ENCODE measurements at regions not wholly inside any gene's neighbourhood (a gene's known extent, or its start where the extent isn't known, plus 50 kb on each side); places are given as distances from the start of the nearest gene placed in this dataset.
"Not testable (repeated sequence)": the region's sequence is repeated elsewhere in the genome, so short reads cannot be mapped to it uniquely, and the experiment has no call there.

GRCh38 chr22:23464796-23465195 lies 115.3 kb downstream of the IGLL1 start:
- not testable (repeated sequence) for H3K9me3 ChIP-seq (replicated peaks); DNase-seq (ENCODE audit: low read depth in 1 of 2, low spot score in 2 of 2); H3K27ac ChIP-seq; H3K36me3 ChIP-seq; H3K4me1 ChIP-seq (replicated peaks); H3K4me3 ChIP-seq
- H3K27me3 ChIP-seq (replicated peaks), result peaks cover 24% of the 10 kb centered on the region

GRCh38 chr22:23460517-23461031 lies 119.5 kb downstream of the IGLL1 start:
- H3K4me3 ChIP-seq; H3K27ac ChIP-seq; H3K36me3 ChIP-seq; H3K4me1 ChIP-seq (replicated peaks); H3K9me3 ChIP-seq (replicated peaks); DNase-seq (ENCODE audit: low read depth in 1 of 2, low spot score in 2 of 2): not testable (repeated sequence)
- H3K27me3 ChIP-seq (replicated peaks), result peaks cover 22% of the 10 kb centered on the region

- not testable (repeated sequence) for H3K27ac ChIP-seq; H3K4me3 ChIP-seq; DNase-seq (ENCODE audit: low read depth in 1 of 2, low spot score in 2 of 2); H3K36me3 ChIP-seq; H3K4me1 ChIP-seq (replicated peaks); H3K9me3 ChIP-seq (replicated peaks)
- peaks cover 23% of the 10 kb centered on the region for H3K27me3 ChIP-seq (replicated peaks)
Measured at GRCh38 chr22:23459645-23460516, 120.2 kb downstream of the IGLL1 start.

- Histone ChIP-seq H3K27me3 (replicated peaks) (peaks cover 18% of the 10 kb centered on the region), H3K27ac (no peak overlapping the region), H3K4me1 (replicated peaks) (no peaks in the 10 kb centered on the region), H3K4me3 (no peak overlapping the region), H3K9me3 (replicated peaks) (no peaks in the 10 kb centered on the region), H3K36me3 (no peaks in the 10 kb centered on the region)
- no peak for DNase-seq (ENCODE audit: low read depth in 1 of 2, low spot score in 2 of 2)
Measured at GRCh38 chr22:23458663-23459541, 121.2 kb downstream of the IGLL1 start.

- 0 out of 2 replicates have a peak, but pooled peaks cover 8% of the 10 kb centered on the region for H3K27me3 ChIP-seq (replicated peaks)
- H3K36me3 ChIP-seq, result no peaks in the 10 kb centered on the region
- no peaks in the 10 kb centered on the region for H3K9me3 ChIP-seq (replicated peaks)
- H3K4me1 ChIP-seq (replicated peaks), result no peaks in the 10 kb centered on the region
- DNase-seq (ENCODE audit: low read depth in 1 of 2, low spot score in 2 of 2), result no peak
- H3K27ac ChIP-seq, result no peak overlapping the region
- no peak overlapping the region for H3K4me3 ChIP-seq
Measured at GRCh38 chr22:23457380-23457985, 122.6 kb downstream of the IGLL1 start.

GRCh38 chr22:23456666-23457379 lies 123.3 kb downstream of the IGLL1 start:
- not testable (repeated sequence) for H3K9me3 ChIP-seq (replicated peaks); H3K27ac ChIP-seq; H3K4me1 ChIP-seq (replicated peaks); H3K36me3 ChIP-seq; DNase-seq (ENCODE audit: low read depth in 1 of 2, low spot score in 2 of 2); H3K27me3 ChIP-seq (replicated peaks); H3K4me3 ChIP-seq

- not testable (repeated sequence) for H3K4me3 ChIP-seq; H3K9me3 ChIP-seq (replicated peaks); H3K36me3 ChIP-seq; H3K4me1 ChIP-seq (replicated peaks); H3K27me3 ChIP-seq (replicated peaks); H3K27ac ChIP-seq; DNase-seq (ENCODE audit: low read depth in 1 of 2, low spot score in 2 of 2)
Measured at GRCh38 chr22:23454345-23454744, 125.7 kb downstream of the IGLL1 start.

- H3K36me3 ChIP-seq, result no peaks in the 10 kb centered on the region
- no peak for DNase-seq (ENCODE audit: low read depth in 1 of 2, low spot score in 2 of 2)
- H3K27ac ChIP-seq, result no peak overlapping the region
- H3K4me3 ChIP-seq, result no peak overlapping the region
- 0 out of 2 replicates have a peak, but pooled peaks cover 8% of the 10 kb centered on the region for H3K27me3 ChIP-seq (replicated peaks)
- no peaks in the 10 kb centered on the region for H3K4me1 ChIP-seq (replicated peaks)
- no peaks in the 10 kb centered on the region for H3K9me3 ChIP-seq (replicated peaks)
Measured at GRCh38 chr22:23453277-23453676, 126.8 kb downstream of the IGLL1 start.

GRCh38 chr22:23452231-23453010 lies 127.7 kb downstream of the IGLL1 start:
- Histone ChIP-seq H3K9me3 (replicated peaks) (no peaks in the 10 kb centered on the region), H3K27ac (no peak overlapping the region), H3K4me1 (replicated peaks) (no peaks in the 10 kb centered on the region), H3K36me3 (no peaks in the 10 kb centered on the region), H3K27me3 (replicated peaks) (0 out of 2 replicates have a peak, but pooled peaks cover 8% of the 10 kb centered on the region), H3K4me3 (no peak overlapping the region)
- DNase-seq (ENCODE audit: low read depth in 1 of 2, low spot score in 2 of 2), result no peak

- not testable (repeated sequence) for DNase-seq (ENCODE audit: low read depth in 1 of 2, low spot score in 2 of 2); H3K36me3 ChIP-seq; H3K4me3 ChIP-seq; H3K9me3 ChIP-seq (replicated peaks); H3K27ac ChIP-seq; H3K4me1 ChIP-seq (replicated peaks); H3K27me3 ChIP-seq (replicated peaks)
Measured at GRCh38 chr22:23451452-23452230, 128.4 kb downstream of the IGLL1 start.

GRCh38 chr22:23450821-23451220 lies 129.3 kb downstream of the IGLL1 start:
- H3K27me3 ChIP-seq (replicated peaks); H3K4me1 ChIP-seq (replicated peaks); H3K36me3 ChIP-seq; H3K4me3 ChIP-seq; H3K9me3 ChIP-seq (replicated peaks); H3K27ac ChIP-seq; DNase-seq (ENCODE audit: low read depth in 1 of 2, low spot score in 2 of 2): not testable (repeated sequence)

- no peaks in the 10 kb centered on the region for H3K36me3 ChIP-seq
- H3K4me1 ChIP-seq (replicated peaks), result no peaks in the 10 kb centered on the region
- H3K27me3 ChIP-seq (replicated peaks), result 0 out of 2 replicates have a peak, but pooled peaks cover 8% of the 10 kb centered on the region
- no peaks in the 10 kb centered on the region for H3K9me3 ChIP-seq (replicated peaks)
- DNase-seq (ENCODE audit: low read depth in 1 of 2, low spot score in 2 of 2), result no peak
- no peak overlapping the region for H3K27ac ChIP-seq
- no peak overlapping the region for H3K4me3 ChIP-seq
Measured at GRCh38 chr22:23450434-23450795, 129.7 kb downstream of the IGLL1 start.
